OCI-LY1 (cell line): ENCODE measurements at regions not wholly inside any gene's neighbourhood (a gene's known extent, or its start where the extent isn't known, plus 50 kb on each side); places are given as distances from the start of the nearest gene placed in this dataset.

Experiments used
- H2AFZ ChIP-seq: fragments of 200-600 bp; sonication (generic), shearing (Covaris generic); 2 replicates; pipeline ENCODE4 v1.6.0; 2014; ENCODE audit warnings: antibody characterized with exemption, mild to moderate bottlenecking, low read length
- H3F3A ChIP-seq: fragments of 200-600 bp; sonication (generic), shearing (Covaris generic); 2 replicates; pipeline ENCODE4 v1.6.0; 2014; ENCODE audit warnings: mild to moderate bottlenecking, antibody characterized with exemption, low read length, moderate library complexity; ENCODE audit not compliant: insufficient read depth
- H3K27ac ChIP-seq: fragments of 200-600 bp; sonication (generic); 2 replicates; pipeline ENCODE4 v1.5.1; 2014; ENCODE audit warnings: low read length, mixed run types, mild to moderate bottlenecking, low read depth; ENCODE audit not compliant: poor library complexity, severe bottlenecking
- H3K27me3 ChIP-seq: fragments of 200-600 bp; sonication (generic); 2 replicates; pipeline ENCODE4 v1.6.0; 2014; ENCODE audit warnings: antibody characterized with exemption, mild to moderate bottlenecking, low read length, moderate library complexity; ENCODE audit not compliant: insufficient read depth
- H3K36me3 ChIP-seq: fragments of 200-600 bp; sonication (generic); 2 replicates; pipeline ENCODE4 v1.6.1; 2014; ENCODE audit warnings: mild to moderate bottlenecking, antibody characterized with exemption, low read length, moderate library complexity, mixed read lengths; ENCODE audit not compliant: insufficient read depth
- H3K4me1 ChIP-seq: fragments of 200-600 bp; sonication (generic); 2 replicates; pipeline ENCODE4 v1.5.1; 2014; ENCODE audit warnings: mild to moderate bottlenecking, low read length, moderate library complexity; ENCODE audit not compliant: insufficient read depth, severe bottlenecking
- H3K4me2 ChIP-seq: fragments of 200-600 bp; sonication (generic), shearing (Covaris generic); 2 replicates; pipeline ENCODE4 v1.6.1; 2014; ENCODE audit warnings: low read length
- H3K4me3 ChIP-seq: fragments of 200-600 bp; sonication (generic); 2 replicates; pipeline ENCODE4 v1.5.1; 2014; ENCODE audit warnings: low read length, low read depth, mild to moderate bottlenecking, mixed read lengths; ENCODE audit not compliant: poor library complexity, severe bottlenecking
- H3K79me2 ChIP-seq: fragments of 200-600 bp; shearing (Covaris generic); 2 replicates; pipeline ENCODE4 v1.6.1; 2016; ENCODE audit warnings: mixed run types, low read length, mixed read lengths; ENCODE audit not compliant: insufficient read depth
- H3K9ac ChIP-seq: fragments of 200-600 bp; sonication (generic), shearing (Covaris generic); 2 replicates; pipeline ENCODE4 v1.6.1; 2014; ENCODE audit warnings: mild to moderate bottlenecking, low read length, mixed read lengths
- H3K9me2 ChIP-seq: fragments of 200-600 bp; sonication (generic), shearing (Covaris generic); 2 replicates; pipeline ENCODE4 v1.6.1; 2014; ENCODE audit warnings: low read depth, mild to moderate bottlenecking, low read length, mixed read lengths
- H3K9me3 ChIP-seq: fragments of 200-600 bp; shearing (Covaris generic); 2 replicates; pipeline ENCODE4 v1.6.1; 2014; ENCODE audit warnings: low read length, mixed read lengths
- H4K20me1 ChIP-seq: fragments of 200-600 bp; sonication (generic), shearing (Covaris generic); 2 replicates; pipeline ENCODE4 v1.6.0; 2016; ENCODE audit warnings: mild to moderate bottlenecking, low read length; ENCODE audit not compliant: insufficient read depth
- CTCF ChIP-seq: fragments of 200-600 bp; sonication (generic), shearing (Covaris generic); IDR thresholded peaks from 2 replicates; pipeline ENCODE4 v1.5.1; 2017; ENCODE audit warnings: mild to moderate bottlenecking, antibody characterized with exemption, low read length, moderate library complexity, mixed read lengths
- EZH2 ChIP-seq: fragments of 200-600 bp; sonication (generic), shearing (Covaris generic); IDR thresholded peaks from 2 replicates; pipeline ENCODE4 v1.8.0; 2017; ENCODE audit warnings: borderline replicate concordance, mixed run types, mild to moderate bottlenecking, antibody characterized with exemption, low read length, moderate library complexity, mixed read lengths

- Histone ChIP-seq H4K20me1 (no peaks in the 10 kb centered on the region), H3K79me2 (no peaks in the 10 kb centered on the region), H3K9me2 (no peaks in the 10 kb centered on the region), H3K4me1 (no peaks in the 10 kb centered on the region), H3K4me2 (no peak overlapping the region), H3K9ac (no peak overlapping the region), H3K4me3 (no peak overlapping the region), H3K27ac (no peak overlapping the region), H3K9me3 (no peaks in the 10 kb centered on the region), H2AFZ (no peak overlapping the region), H3K27me3 (no peaks in the 10 kb centered on the region), H3K36me3 (no peaks in the 10 kb centered on the region), H3F3A (no peaks in the 10 kb centered on the region)
- no peak for TF ChIP-seq CTCF
- TF ChIP-seq EZH2, result no peak
These were observed 72.3 kb upstream of the SYN3 start for GRCh38 chr22:33130473-33130872.

- H3K9me3 ChIP-seq, result no peaks in the 10 kb centered on the region
- no peaks in the 10 kb centered on the region for H3K79me2 ChIP-seq
These were observed 71.4 kb upstream of the SYN3 start for GRCh38 chr22:33129621-33130020.

GRCh38 chr22:33126881-33127280, 68.7 kb upstream of the SYN3 start:
- H3K4me2 ChIP-seq, result no peak overlapping the region
- no peak overlapping the region for H3K9ac ChIP-seq
- H3K27ac ChIP-seq, result no peak overlapping the region
- no peaks in the 10 kb centered on the region for H3K9me2 ChIP-seq
- H3F3A ChIP-seq, result no peaks in the 10 kb centered on the region
- H3K9me3 ChIP-seq, result no peaks in the 10 kb centered on the region
- H3K36me3 ChIP-seq, result no peaks in the 10 kb centered on the region
- no peak for TF ChIP-seq EZH2
- TF ChIP-seq CTCF, result no peak
- H3K4me1 ChIP-seq, result no peaks in the 10 kb centered on the region
- no peak overlapping the region for H3K4me3 ChIP-seq
- H3K27me3 ChIP-seq, result no peaks in the 10 kb centered on the region
- H4K20me1 ChIP-seq, result no peaks in the 10 kb centered on the region
- no peaks in the 10 kb centered on the region for H3K79me2 ChIP-seq
- H2AFZ ChIP-seq, result no peak overlapping the region

More at GRCh38 chr22:33129621-33130020, 71.4 kb upstream of the SYN3 start:
- Histone ChIP-seq H4K20me1 (no peaks in the 10 kb centered on the region), H3K27ac (no peak overlapping the region), H3K4me3 (no peak overlapping the region), H3K36me3 (no peaks in the 10 kb centered on the region), H3K27me3 (no peaks in the 10 kb centered on the region), H3K9me2 (no peaks in the 10 kb centered on the region), H3K9ac (no peak overlapping the region), H3F3A (no peaks in the 10 kb centered on the region), H3K4me2 (no peak overlapping the region), H2AFZ (no peak overlapping the region), H3K4me1 (no peaks in the 10 kb centered on the region)
- no peak for TF ChIP-seq EZH2
- TF ChIP-seq CTCF, result no peak
